SKM-1 treated with dmso at 0.1 percent for 144 hours (cell line): ENCODE measurements at regions not wholly inside any gene's neighbourhood (a gene's known extent, or its start where the extent isn't known, plus 50 kb on each side); places are given as distances from the start of the nearest gene placed in this dataset.
"Not testable (repeated sequence)": the region's sequence is repeated elsewhere in the genome, so short reads cannot be mapped to it uniquely, and the experiment has no call there.

Source experiments
- DNase-seq: peaks from one replicate; lab custom pipeline; 2025; ENCODE audit not compliant: unreplicated experiment; lab: John Stamatoyannopoulos, UW

DNA sequence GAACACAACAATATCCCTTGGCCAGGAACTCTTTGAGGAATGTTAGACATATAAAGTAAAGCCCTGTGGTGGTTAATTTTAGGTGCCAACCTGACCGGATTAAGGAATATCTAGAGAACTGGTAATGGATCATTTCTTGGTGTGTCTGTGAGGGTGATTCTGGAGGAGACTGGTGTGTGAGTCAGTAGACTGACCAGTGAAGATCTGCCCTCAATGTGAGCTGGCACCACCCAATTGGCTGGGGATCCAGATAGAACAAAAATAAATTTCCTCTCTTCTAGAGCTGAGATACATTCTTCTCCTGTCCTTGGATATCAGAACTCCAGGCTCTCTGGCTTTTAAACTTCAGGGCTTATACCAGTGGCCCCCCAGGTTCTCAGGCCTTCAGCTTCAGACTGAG, 56.2 kb upstream of the TNPO1 start:
- DNase-seq = no peak

- DNase-seq = no peak
Observed at GRCh38 chr5:72752909-72753308, 63.6 kb upstream of the TNPO1 start.

- DNase-seq = no peak
Observed at GRCh38 chr5:72749362-72749997, 67.0 kb upstream of the TNPO1 start.

DNA sequence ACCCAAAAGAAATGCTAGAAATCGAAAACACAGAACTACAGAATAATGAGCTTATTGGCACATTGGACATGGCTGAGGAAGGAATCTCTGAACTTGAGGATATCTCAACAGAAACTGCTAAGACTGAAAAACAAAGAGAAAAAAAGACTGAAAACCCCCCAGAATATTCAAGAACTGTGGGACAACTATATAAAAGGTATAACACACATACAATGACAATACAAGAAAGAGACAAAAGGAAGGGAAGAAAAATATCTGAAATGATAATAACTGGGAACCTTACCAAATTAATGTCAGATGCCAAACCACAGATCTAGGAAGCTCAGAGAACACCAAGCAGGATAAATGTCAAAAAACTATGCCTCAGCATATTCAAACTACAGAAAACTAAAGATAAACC, 68.6 kb upstream of the TNPO1 start:
- no peak for DNase-seq

- DNase-seq = no peak
Observed at GRCh38 chr5:72746736-72747135, 69.7 kb upstream of the TNPO1 start.

GRCh38 chr5:72744136-72744535, 72.3 kb upstream of the TNPO1 start:
- no peak for DNase-seq

- no peak for DNase-seq
Observed at GRCh38 chr5:72741805-72742204, 74.7 kb upstream of the TNPO1 start.

GRCh38 chr5:72733810-72734209, 82.7 kb upstream of the TNPO1 start:
- no peak for DNase-seq

DNA sequence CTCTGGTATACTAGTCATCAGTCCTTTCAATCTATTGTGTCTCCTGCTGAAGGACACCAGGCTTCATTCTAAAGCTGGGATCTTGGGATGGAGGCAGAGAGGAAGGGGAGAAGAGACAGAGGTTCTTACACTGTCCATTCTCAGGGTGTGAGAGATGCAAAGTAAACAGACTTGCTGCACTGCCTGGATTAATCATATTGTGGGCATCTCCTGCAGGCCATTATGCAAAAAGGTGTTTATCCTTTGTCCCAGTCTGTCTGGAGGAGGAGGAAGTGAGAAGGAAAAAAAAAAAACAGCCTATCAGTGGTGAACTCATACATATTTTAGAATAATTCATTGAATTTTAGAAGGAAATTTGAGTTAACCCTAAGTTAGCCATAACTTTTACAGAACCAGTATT, 92.9 kb upstream of the TNPO1 start:
- DNase-seq = no peak

- DNase-seq = no peak
Observed at GRCh38 chr5:72722792-72723452, 93.5 kb upstream of the TNPO1 start.

DNA sequence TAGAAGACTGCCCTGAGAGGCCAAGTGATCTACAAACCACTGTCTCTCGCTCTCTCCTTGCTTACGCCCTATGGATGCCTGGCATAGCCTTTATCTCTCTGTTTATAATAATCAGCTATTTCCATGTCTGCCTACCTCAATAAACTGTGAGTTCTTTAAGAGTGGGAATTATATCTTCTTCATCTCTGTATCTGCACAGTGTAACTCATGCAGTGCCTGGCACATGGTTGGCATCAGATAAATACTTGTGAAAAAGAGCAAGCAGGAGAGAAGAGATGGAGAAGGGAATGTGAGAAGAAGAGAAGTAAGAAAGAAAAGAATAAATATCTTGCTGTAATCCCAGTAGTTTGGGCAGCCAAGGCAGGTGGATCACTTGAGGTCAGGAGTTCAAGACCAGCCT, 94.6 kb upstream of the TNPO1 start:
- no peak for DNase-seq

GRCh38 chr5:72720205-72720604, 96.3 kb upstream of the TNPO1 start:
- DNase-seq = no peak

GRCh38 chr5:72711351-72711750, 105.1 kb upstream of the TNPO1 start:
- no peak for DNase-seq

GRCh38 chr5:72709341-72709740, 107.1 kb upstream of the TNPO1 start:
- DNase-seq = no peak

GRCh38 chr5:72705178-72705577, 111.3 kb upstream of the TNPO1 start:
- no peak for DNase-seq

DNA sequence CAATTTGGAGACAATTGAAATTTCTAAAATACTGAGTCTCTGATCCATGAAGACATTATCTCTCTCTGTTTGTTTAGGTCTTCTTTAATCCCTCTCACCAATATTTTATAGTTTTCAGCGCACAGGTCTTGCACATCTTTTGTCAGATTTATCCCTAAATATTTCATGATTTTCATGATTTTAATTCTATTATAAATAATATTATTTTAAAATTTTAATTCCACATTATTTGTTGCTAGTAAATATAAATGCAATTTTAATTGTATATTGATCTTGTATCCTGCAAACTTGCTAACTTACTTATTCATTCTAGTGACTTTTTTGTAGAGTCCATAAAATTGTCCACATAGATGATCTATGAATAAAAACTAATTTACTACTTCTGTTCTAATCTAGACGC, 112.6 kb upstream of the TNPO1 start:
- DNase-seq = no peak

- no peak for DNase-seq
Observed at GRCh38 chr5:72702881-72703434, 113.5 kb upstream of the TNPO1 start.

GRCh38 chr5:72702105-72702504, 114.4 kb upstream of the TNPO1 start:
- DNase-seq = not testable (repeated sequence)

- no peak for DNase-seq
Observed at GRCh38 chr5:72698481-72698880, 118.0 kb upstream of the TNPO1 start.

DNA sequence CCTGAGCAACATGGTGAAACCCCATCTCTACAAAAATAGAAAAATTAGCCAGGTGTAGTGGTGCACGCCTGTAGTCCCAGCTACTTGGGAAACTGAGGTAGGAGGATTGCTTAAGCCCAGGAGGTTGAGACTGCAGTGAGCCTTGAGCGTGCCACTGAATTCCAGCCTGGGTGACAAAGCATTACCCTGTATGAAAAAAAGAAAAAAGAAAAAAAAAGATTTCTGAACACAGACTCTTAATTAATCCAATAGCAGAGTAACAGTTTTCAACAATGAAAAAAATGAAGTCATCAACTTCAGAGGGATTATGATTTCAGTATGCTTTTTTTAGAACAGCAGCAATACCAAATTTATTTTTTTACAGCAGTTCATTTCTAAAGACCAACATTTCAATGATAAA, 118.8 kb upstream of the TNPO1 start:
- DNase-seq = no peak

DNA sequence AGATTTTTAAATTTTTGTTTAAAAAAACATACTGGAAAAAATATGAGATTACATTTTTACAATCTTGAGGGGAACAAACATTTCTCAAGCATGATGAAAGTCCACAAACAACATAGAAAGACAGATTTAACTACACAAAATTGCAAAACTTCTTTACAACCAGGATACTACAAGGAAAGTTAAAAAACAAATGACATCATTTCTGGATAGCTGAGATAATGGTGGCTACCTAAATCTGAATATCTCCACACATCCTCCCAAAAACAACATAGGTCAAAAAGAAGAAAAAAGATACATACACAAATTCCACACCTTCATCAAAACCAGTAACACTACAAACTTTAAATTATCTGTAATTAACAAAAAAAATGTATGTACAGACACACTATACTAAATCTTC, 120.8 kb upstream of the TNPO1 start:
- no peak for DNase-seq

DNA sequence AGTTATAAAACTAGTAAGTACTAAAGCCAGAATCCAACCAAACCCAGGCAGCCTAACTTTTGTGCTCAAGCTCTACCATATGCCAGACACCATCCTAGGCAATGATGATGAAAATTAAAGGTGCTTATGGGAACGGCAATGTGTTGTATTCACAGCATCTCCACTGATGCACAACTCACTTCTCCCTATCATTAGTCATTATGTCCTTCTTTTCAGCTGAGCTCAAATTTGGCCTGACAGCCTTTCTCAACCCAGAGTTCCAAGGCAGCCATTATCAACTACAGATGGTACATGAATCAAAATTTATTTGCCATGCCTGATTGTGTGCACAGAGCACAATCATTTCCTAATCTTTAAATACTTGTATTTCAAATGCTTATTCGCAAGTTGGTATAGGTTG, 121.6 kb upstream of the TNPO1 start:
- no peak for DNase-seq
